ENCODE measurements at regions not wholly inside any gene's neighbourhood (a gene's known extent, or its start where the extent isn't known, plus 50 kb on each side); places are given as distances from the start of the nearest gene placed in this dataset.

- DNase-seq = no peak
Measured at GRCh38 chr1:38123356-38124135, 77.0 kb upstream of the POU3F1 start.

GRCh38 chr1:38121231-38121680, 74.7 kb upstream of the POU3F1 start:
- DNase-seq = no peak

- no peak for DNase-seq
Measured at GRCh38 chr1:38120552-38121230, 74.1 kb upstream of the POU3F1 start.

GRCh38 chr1:38118976-38119375, 72.4 kb upstream of the POU3F1 start:
- no peak for DNase-seq

- DNase-seq = no peak
Measured at GRCh38 chr1:38117444-38117887, 70.9 kb upstream of the POU3F1 start.

- no peak for DNase-seq
Measured at GRCh38 chr1:38115682-38116202, 69.1 kb upstream of the POU3F1 start.

GRCh38 chr1:38115226-38115625, 68.6 kb upstream of the POU3F1 start:
- no peak for DNase-seq

- DNase-seq = no peak
Measured at GRCh38 chr1:38114241-38115026, 67.8 kb upstream of the POU3F1 start.

- no peak for DNase-seq
Measured at GRCh38 chr1:38113159-38113666, 66.6 kb upstream of the POU3F1 start.

- DNase-seq = no peak
Measured at GRCh38 chr1:38111589-38111988, 65.0 kb upstream of the POU3F1 start.

- peak; percentile 49 for DNase-seq
Measured at GRCh38 chr1:38105267-38105666, 58.7 kb upstream of the POU3F1 start.

- DNase-seq = no peak
Measured at GRCh38 chr1:38102636-38103035, 56.0 kb upstream of the POU3F1 start.

GRCh38 chr1:38101037-38101785, 54.6 kb upstream of the POU3F1 start:
- no peak for DNase-seq

- no peak for DNase-seq
Measured at GRCh38 chr1:38098101-38098847, 51.7 kb upstream of the POU3F1 start.

- no peak for DNase-seq
Measured at GRCh38 chr1:38097284-38097898, 50.8 kb upstream of the POU3F1 start.
